AG09319 (cell line): ENCODE measurements at regions not wholly inside any gene's neighbourhood (a gene's known extent, or its start where the extent isn't known, plus 50 kb on each side); places are given as distances from the start of the nearest gene placed in this dataset.

Experiments
- DNase-seq: peaks from one replicate; pipeline ENCODE4 v3.0.0-alpha.2; 2010; ENCODE audit warnings: low read depth; ENCODE audit errors: extremely low read depth
- TF ChIP-seq, protein P1 (sequence below): IDR thresholded peaks from 2 replicates; pipeline ENCODE4 v1.5.1; 2011; ENCODE audit warnings: low read depth, mild to moderate bottlenecking, inconsistent platforms, low read length, moderate library complexity

DNA sequence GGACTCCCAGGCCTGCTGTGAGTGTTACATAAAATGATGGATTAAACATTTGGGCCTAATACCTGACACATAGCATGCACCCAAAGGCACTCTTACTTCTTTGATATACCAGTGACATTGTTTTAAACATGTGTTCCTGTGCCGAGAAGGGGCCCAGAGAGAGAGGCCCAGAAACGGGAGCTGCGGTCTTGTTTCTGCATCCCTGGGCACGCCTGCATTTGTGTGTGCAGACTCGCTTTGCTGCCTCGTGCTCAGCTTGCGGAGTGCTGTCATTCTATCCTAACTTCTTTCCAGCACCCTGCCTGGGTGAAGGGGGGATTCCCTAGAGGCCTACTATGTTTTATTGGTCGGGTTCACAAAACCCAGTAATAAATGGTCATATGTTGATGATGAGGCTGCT lies 666.2 kb upstream of the HS6ST1 start:
- no peak for DNase-seq
- TF ChIP-seq, protein P1, sequence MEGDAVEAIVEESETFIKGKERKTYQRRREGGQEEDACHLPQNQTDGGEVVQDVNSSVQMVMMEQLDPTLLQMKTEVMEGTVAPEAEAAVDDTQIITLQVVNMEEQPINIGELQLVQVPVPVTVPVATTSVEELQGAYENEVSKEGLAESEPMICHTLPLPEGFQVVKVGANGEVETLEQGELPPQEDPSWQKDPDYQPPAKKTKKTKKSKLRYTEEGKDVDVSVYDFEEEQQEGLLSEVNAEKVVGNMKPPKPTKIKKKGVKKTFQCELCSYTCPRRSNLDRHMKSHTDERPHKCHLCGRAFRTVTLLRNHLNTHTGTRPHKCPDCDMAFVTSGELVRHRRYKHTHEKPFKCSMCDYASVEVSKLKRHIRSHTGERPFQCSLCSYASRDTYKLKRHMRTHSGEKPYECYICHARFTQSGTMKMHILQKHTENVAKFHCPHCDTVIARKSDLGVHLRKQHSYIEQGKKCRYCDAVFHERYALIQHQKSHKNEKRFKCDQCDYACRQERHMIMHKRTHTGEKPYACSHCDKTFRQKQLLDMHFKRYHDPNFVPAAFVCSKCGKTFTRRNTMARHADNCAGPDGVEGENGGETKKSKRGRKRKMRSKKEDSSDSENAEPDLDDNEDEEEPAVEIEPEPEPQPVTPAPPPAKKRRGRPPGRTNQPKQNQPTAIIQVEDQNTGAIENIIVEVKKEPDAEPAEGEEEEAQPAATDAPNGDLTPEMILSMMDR: no peak

DNA sequence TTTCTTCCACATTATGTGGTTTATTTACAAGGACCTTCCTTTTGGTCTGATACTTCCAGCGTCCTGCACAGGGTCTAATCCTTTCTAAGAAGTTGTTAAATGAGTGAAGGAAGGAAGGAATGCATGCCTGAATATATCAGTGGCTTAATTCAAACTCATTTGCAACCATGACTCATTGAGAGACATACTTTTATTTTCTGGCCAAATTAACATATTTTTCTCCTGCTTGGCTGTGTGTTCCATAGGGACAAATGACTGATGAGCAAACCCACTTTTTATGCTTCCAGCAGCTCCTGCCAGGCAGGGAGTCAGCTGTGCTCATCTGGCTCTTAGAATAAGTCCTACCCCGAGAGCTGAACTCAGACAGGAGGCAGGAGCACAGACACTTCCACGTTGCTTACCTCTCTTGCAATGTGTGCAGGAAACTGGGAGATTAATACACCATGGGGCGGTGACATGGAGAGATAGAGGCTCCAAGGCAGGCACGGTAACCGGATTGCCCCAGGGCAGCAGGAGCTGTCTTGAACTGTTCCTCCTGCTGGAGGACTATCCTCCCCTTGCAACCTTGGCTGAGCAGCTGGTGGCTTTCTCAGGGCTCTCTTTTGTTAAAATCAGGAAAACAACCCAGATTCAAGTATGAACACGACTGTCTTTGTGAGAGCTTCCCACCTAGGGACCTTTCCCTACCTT lies 667.5 kb upstream of the HS6ST1 start:
- TF ChIP-seq, protein P1: no peak
- DNase-seq: no peak

DNA sequence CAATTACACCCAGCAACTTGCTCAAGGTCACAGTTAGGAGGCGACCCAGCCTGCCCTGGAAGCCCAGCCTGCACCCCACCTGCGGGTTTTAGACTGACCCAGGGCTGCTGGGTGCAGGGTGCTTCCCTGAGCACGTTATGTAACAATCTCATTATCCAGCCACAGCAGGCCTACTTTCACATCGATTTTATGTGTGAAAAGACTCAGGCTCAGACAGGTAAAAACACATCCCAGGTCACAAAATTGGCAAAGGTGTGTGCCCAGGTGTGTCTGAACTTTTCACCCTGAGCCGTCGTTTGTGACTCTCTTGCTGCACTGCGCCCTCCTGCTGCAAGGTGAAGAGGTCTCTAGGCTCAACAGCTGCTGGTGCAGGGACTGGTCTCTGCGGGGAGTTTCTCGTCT lies 668.2 kb upstream of the HS6ST1 start:
- TF ChIP-seq, protein P1: no peak
- no peak for DNase-seq

DNA sequence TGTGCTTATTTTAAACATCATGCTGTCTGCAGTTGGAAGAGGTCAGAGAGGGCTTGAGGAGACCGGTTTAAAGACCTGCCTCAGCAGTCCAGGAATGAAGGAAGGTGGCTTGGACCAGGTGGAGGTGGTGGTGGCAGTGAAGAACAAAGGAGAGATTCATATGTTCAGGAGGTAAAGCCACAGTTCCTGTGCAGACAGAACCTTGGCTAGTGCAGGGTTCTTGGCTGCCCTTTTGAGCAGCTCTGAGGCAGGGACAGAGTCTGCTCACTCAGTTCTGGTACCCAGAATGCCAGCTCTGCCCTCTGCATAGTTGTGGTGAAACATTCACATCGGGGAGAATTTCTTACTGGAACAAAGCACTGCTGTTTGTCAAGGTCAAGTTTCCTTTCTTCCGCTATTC lies 669.7 kb upstream of the HS6ST1 start:
- no peak for DNase-seq
- TF ChIP-seq, protein P1: no peak

DNA sequence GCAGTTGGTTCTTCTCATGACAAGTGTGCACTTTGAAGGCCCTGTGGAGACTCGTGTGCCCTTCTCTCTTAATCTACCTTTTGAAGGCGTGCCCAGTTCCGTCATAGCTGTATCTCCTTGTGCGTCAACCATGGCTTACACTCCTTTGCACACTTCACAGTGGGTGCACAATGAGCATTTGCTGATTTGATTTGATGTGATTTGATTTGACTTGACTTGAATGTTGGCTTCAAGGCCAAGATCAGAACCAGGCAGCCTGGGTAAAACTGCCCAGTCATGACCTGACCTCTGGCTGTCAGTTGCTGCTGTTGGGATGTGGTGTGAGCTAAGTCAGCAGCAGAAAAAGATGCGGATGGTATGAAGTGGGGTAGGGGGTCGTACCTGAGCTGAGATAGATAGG lies 670.3 kb upstream of the HS6ST1 start:
- TF ChIP-seq, protein P1: no peak
- no peak for DNase-seq

DNA sequence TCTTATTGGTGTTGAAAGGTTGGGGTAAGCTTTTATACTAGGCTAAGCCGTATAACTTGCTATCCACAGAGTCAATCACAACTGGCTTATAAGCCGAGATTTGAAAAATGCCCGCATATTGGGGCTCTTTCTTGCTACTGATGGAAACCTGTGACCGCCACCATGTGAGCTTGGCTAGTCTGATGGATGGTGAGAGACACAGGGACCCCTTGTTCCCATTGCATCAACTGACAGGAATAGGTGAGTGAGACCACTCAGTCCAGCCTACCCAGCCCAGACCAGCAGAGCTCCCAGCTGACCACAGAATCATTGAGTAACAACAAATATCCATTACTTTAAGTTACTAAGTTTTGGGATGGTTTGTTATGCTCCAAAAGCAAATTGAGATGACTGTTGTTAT lies 676.4 kb upstream of the HS6ST1 start:
- TF ChIP-seq, protein P1: no peak
- no peak for DNase-seq

DNA sequence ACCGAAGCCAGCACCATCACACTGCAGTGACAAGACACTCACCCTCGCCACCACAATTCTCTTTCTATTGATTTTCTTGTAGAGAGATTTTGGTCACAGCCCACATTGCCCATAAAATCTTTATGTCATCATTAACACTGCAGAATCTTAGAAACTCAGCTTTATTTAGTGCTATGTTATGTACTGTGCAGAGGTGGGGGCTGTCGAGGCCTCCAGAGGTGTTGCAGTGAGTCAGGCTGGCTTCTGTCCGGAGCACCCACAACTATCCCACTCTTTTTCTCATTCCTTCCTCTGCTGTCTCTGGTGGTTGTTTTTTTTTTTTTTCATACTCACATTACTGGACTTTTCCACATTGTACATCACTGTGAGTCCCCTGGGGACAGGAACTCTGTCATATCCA lies 677.4 kb upstream of the HS6ST1 start:
- TF ChIP-seq, protein P1: no peak

More for the DNA sequence above, 677.4 kb upstream of the HS6ST1 start:
- DNase-seq: no peak
